Keratinocyte (primary cell): ENCODE measurements at regions not wholly inside any gene's neighbourhood (a gene's known extent, or its start where the extent isn't known, plus 50 kb on each side); places are given as distances from the start of the nearest gene placed in this dataset.

ENCODE experiments used
- CTCF ChIP-seq, 3 experiments: IDR thresholded peaks in 1 of 3; conservative IDR thresholded peaks in 1 of 3; optimal IDR thresholded peaks in 1 of 3; 2 replicates in 2 of 3; 3 replicates in 1 of 3; pipeline versions ENCODE3 to v1.5.1; 2011; ENCODE audit warnings: low read length in 3 of 3, mild to moderate bottlenecking in 3 of 3, moderate library complexity in 2 of 3, control low read depth in 1 of 3, inconsistent platforms in 1 of 3; ENCODE audit not compliant: insufficient read depth in 2 of 3; ENCODE audit errors: extremely low read depth in 1 of 3
- EZH2 ChIP-seq: IDR thresholded peaks from one replicate; pipeline ENCODE4 v1.6.1; 2012; ENCODE audit warnings: inconsistent platforms, mild to moderate bottlenecking, low read length, moderate library complexity

- no peak for TF ChIP-seq CTCF (optimal IDR thresholded peaks at IDR 0.05 in 1 of 3, IDR thresholded peaks at IDR 0.05 in 1 of 3, conservative IDR thresholded peaks at IDR 0.05 in 1 of 3; ENCODE audit: extremely low read depth in 1 of 3, insufficient read depth in 2 of 3, low read length in 3 of 3)
- TF ChIP-seq EZH2, result no peak
Observed at GRCh38 chr5:13325765-13326164, 618.7 kb downstream of the DNAH5 start.
